Activated naive CD8-positive, alpha-beta T cell treated with anti-CD3 and anti-CD28 coated beads, Interleukin-2, amount 10 ng/mL, durations not matched to agents 7 days and 5 days (primary cell): ENCODE measurements at regions not wholly inside any gene's neighbourhood (a gene's known extent, or its start where the extent isn't known, plus 50 kb on each side); places are given as distances from the start of the nearest gene placed in this dataset.
"Not testable (repeated sequence)": the region's sequence is repeated elsewhere in the genome, so short reads cannot be mapped to it uniquely, and the experiment has no call there.

ENCODE experiments used
- ATAC-seq: fragments of 150-1000 bp; cut with Tn5 transposase; one replicate; pipeline ENCODE4 v1.10.0; 2021; ENCODE audit warnings: low read depth, moderate library complexity
- POLR2A ChIA-PET: fragments of 350-600 bp; sonication (Branson Sonifier 250); formaldehyde crosslinking; loops from one replicate; lab custom pipeline; 2021; ENCODE audit warnings: antibody characterized with exemption; lab: Charles Lee
- DNase-seq: peaks from one replicate; pipeline ENCODE4 v3.0.0; 2021
- H3K27ac Mint-ChIP-seq: one replicate; pipeline ENCODE4 v1.8.0; 2022; ENCODE audit warnings: mild to moderate bottlenecking, mixed read lengths
- H3K27me3 Mint-ChIP-seq: one replicate; pipeline ENCODE4 v1.8.0; 2022; ENCODE audit warnings: mild to moderate bottlenecking, moderate library complexity, mixed read lengths
- H3K36me3 Mint-ChIP-seq: one replicate; pipeline ENCODE4 v1.8.0; 2021; ENCODE audit warnings: mild to moderate bottlenecking, mixed read lengths
- H3K4me1 Mint-ChIP-seq: one replicate; pipeline ENCODE4 v1.8.0; 2021; ENCODE audit warnings: mixed read lengths
- H3K4me3 Mint-ChIP-seq: one replicate; pipeline ENCODE4 v1.8.0; 2022; ENCODE audit warnings: mild to moderate bottlenecking, moderate library complexity, mixed read lengths
- H3K9me3 Mint-ChIP-seq: one replicate; pipeline ENCODE4 v1.8.0; 2021; ENCODE audit warnings: mixed read lengths

- no peak overlapping the region for H3K27ac Mint-ChIP-seq
- DNase-seq = no peak
- H3K4me3 Mint-ChIP-seq = no peak overlapping the region
- no peaks in the 10 kb centered on the region for H3K4me1 Mint-ChIP-seq
- POLR2A ChIA-PET = no interaction called here
- no peak for ATAC-seq
- H3K36me3 Mint-ChIP-seq = no peaks in the 10 kb centered on the region
- H3K9me3 Mint-ChIP-seq = no peaks in the 10 kb centered on the region
- no peaks in the 10 kb centered on the region for H3K27me3 Mint-ChIP-seq
These were observed 247.3 kb downstream of the ETV1 start for GRCh38 chr7:13742126-13742525.

GRCh38 chr7:13742811-13743210, 246.7 kb downstream of the ETV1 start:
- Mint-ChIP-seq H3K27ac (no peak overlapping the region), H3K4me3 (no peak overlapping the region), H3K9me3 (no peaks in the 10 kb centered on the region), H3K27me3 (no peaks in the 10 kb centered on the region), H3K4me1 (no peaks in the 10 kb centered on the region), H3K36me3 (no peaks in the 10 kb centered on the region)
- DNase-seq (no peak), ATAC-seq (no peak)
- POLR2A ChIA-PET = no interaction called here

GRCh38 chr7:13743226-13743625, 246.2 kb downstream of the ETV1 start:
- DNase-seq (no peak), ATAC-seq (no peak)
- POLR2A ChIA-PET = no interaction called here
- H3K36me3 Mint-ChIP-seq = no peaks in the 10 kb centered on the region
- no peak overlapping the region for H3K27ac Mint-ChIP-seq
- no peaks in the 10 kb centered on the region for H3K9me3 Mint-ChIP-seq
- H3K4me1 Mint-ChIP-seq = no peaks in the 10 kb centered on the region
- no peak overlapping the region for H3K4me3 Mint-ChIP-seq
- no peaks in the 10 kb centered on the region for H3K27me3 Mint-ChIP-seq

DNA sequence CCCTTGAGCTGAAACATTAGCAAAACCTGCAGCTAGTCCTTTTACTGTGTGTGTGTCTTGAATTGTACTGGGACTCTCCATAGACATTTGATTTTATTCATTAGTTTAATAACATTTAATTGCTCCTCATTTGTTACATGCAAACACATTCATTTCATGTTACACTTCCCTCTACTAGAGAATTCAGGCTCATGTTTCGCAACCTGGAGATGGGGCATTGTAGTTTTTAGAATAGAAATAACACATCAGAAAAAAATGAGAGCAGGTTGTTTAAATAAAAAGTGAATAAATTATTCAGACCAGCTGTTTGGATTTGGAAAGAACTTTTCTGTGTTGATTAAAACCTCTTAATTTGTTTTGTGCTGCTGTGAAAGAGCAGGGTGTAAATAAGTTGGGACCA, 243.9 kb downstream of the ETV1 start:
- POLR2A ChIA-PET = no interaction called here
- Mint-ChIP-seq H3K27me3 (no peaks in the 10 kb centered on the region), H3K27ac (no peak overlapping the region), H3K4me1 (no peaks in the 10 kb centered on the region), H3K4me3 (no peak overlapping the region), H3K36me3 (no peaks in the 10 kb centered on the region), H3K9me3 (no peaks in the 10 kb centered on the region)
- ATAC-seq (no peak), DNase-seq (no peak)

DNA sequence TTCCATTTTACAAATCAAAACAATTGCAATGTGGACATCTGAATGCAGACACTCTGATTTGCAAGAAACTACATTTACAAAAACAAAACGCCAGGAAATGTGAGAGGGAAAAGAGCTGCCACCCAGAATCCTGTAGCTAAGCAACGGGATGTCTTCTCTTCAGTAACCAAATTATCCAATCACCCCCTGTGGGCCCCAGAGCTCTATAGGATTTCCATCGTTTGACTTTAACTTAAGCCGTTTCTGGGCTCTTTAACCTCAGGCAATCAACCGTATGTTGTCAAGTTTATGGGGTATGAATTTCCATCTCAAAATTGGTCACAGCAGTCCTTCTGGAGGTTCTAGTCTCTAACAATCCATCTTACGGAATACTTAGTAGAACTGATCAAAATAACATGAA, 240.5 kb downstream of the ETV1 start:
- H3K9me3 Mint-ChIP-seq = no peaks in the 10 kb centered on the region
- no peak for ATAC-seq
- no peak overlapping the region for H3K4me3 Mint-ChIP-seq
- no peak for DNase-seq
- H3K27ac Mint-ChIP-seq = no peak overlapping the region
- H3K27me3 Mint-ChIP-seq = no peaks in the 10 kb centered on the region
- POLR2A ChIA-PET = no interaction called here
- no peaks in the 10 kb centered on the region for H3K36me3 Mint-ChIP-seq
- H3K4me1 Mint-ChIP-seq = no peaks in the 10 kb centered on the region

DNA sequence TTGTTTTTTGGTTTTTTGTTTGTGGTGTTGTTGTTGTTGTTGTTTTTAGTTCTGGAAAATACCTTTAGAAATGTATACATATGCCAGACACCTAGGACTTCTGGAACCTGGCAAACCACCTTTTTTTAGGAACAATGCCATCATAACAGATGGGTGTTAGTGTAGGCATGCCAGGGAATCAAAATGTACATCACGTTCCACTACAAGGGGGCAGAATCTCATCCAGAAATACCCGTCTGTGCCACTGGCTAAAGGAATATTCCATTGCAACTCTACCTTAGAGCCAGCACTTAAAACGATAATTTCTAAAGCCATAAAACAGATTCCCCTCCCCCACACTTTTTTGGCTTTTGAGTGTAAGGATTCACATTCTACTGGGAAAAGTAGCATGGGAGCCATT, 239.8 kb downstream of the ETV1 start:
- no peaks in the 10 kb centered on the region for H3K27me3 Mint-ChIP-seq
- H3K4me3 Mint-ChIP-seq = no peak overlapping the region
- H3K9me3 Mint-ChIP-seq = no peaks in the 10 kb centered on the region
- H3K36me3 Mint-ChIP-seq = no peaks in the 10 kb centered on the region
- no peak overlapping the region for H3K27ac Mint-ChIP-seq
- no peak for ATAC-seq
- no peak for DNase-seq
- no peaks in the 10 kb centered on the region for H3K4me1 Mint-ChIP-seq
- POLR2A ChIA-PET = no interaction called here

- H3K9me3 Mint-ChIP-seq = no peaks in the 10 kb centered on the region
- POLR2A ChIA-PET = no interaction called here
- H3K27me3 Mint-ChIP-seq = no peaks in the 10 kb centered on the region
- no peaks in the 10 kb centered on the region for H3K36me3 Mint-ChIP-seq
- no peak overlapping the region for H3K4me3 Mint-ChIP-seq
- no peaks in the 10 kb centered on the region for H3K4me1 Mint-ChIP-seq
- DNase-seq (no peak), ATAC-seq (no peak)
- H3K27ac Mint-ChIP-seq = no peak overlapping the region
These were observed 237.7 kb downstream of the ETV1 start for GRCh38 chr7:13751766-13752165.

- no peak overlapping the region for H3K4me3 Mint-ChIP-seq
- no peaks in the 10 kb centered on the region for H3K9me3 Mint-ChIP-seq
- DNase-seq = no peak
- H3K27me3 Mint-ChIP-seq = no peaks in the 10 kb centered on the region
- ATAC-seq = no peak
- H3K36me3 Mint-ChIP-seq = no peaks in the 10 kb centered on the region
- POLR2A ChIA-PET = no interaction called here
- H3K27ac Mint-ChIP-seq = no peak overlapping the region
- no peaks in the 10 kb centered on the region for H3K4me1 Mint-ChIP-seq
These were observed 231.6 kb downstream of the ETV1 start for GRCh38 chr7:13757841-13758240.

- H3K36me3 Mint-ChIP-seq, H3K9me3 Mint-ChIP-seq, H3K27me3 Mint-ChIP-seq, DNase-seq, H3K4me3 Mint-ChIP-seq, H3K27ac Mint-ChIP-seq, POLR2A ChIA-PET, H3K4me1 Mint-ChIP-seq, ATAC-seq: not testable (repeated sequence)
These were observed 223.6 kb downstream of the ETV1 start for GRCh38 chr7:13765853-13766252.

GRCh38 chr7:13770305-13770704, 219.2 kb downstream of the ETV1 start:
- Mint-ChIP-seq H3K36me3 (no peaks in the 10 kb centered on the region), H3K27ac (no peak overlapping the region), H3K4me3 (no peak overlapping the region), H3K27me3 (no peaks in the 10 kb centered on the region), H3K9me3 (peaks cover under 1% of the 10 kb centered on the region), H3K4me1 (no peaks in the 10 kb centered on the region)
- POLR2A ChIA-PET = no interaction called here
- ATAC-seq (no peak), DNase-seq (no peak)

GRCh38 chr7:13774976-13775375, 214.5 kb downstream of the ETV1 start:
- no peaks in the 10 kb centered on the region for H3K9me3 Mint-ChIP-seq
- no peak for DNase-seq
- H3K27me3 Mint-ChIP-seq = no peaks in the 10 kb centered on the region
- H3K36me3 Mint-ChIP-seq = no peaks in the 10 kb centered on the region
- H3K4me1 Mint-ChIP-seq = no peaks in the 10 kb centered on the region
- POLR2A ChIA-PET = no interaction called here
- H3K4me3 Mint-ChIP-seq = no peak overlapping the region
- no peak for ATAC-seq
- no peak overlapping the region for H3K27ac Mint-ChIP-seq

- POLR2A ChIA-PET = no interaction called here
These were observed 212.2 kb downstream of the ETV1 start for GRCh38 chr7:13777242-13777641.

DNA sequence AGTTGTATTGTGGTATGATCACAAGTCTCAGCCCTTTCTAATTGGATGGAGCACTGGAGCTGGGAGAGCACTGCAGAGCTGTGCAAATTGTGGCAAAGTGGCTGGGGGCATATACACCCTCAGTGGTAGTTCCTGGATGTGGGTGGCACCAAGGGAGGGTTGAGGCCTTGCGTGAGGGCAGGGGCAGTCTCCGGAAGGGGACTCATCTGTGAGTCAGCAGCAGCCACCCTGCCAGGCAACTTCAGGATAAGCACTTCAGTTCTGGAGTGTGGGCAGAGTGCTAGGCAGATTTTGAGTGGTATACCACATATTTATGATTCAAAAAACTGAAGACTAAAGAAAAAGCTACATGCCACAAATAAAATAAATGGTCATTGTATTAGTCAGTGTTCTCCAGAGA, 210.5 kb downstream of the ETV1 start:
- POLR2A ChIA-PET = no interaction called here
- Mint-ChIP-seq H3K27me3 (no peaks in the 10 kb centered on the region), H3K4me3 (no peak overlapping the region), H3K4me1 (no peaks in the 10 kb centered on the region), H3K36me3 (no peaks in the 10 kb centered on the region), H3K9me3 (no peaks in the 10 kb centered on the region), H3K27ac (no peak overlapping the region)
- ATAC-seq = no peak
- DNase-seq = no peak

More at GRCh38 chr7:13777242-13777641, 212.2 kb downstream of the ETV1 start:
- H3K27ac Mint-ChIP-seq = no peak overlapping the region
- H3K36me3 Mint-ChIP-seq = no peaks in the 10 kb centered on the region
- no peaks in the 10 kb centered on the region for H3K4me1 Mint-ChIP-seq
- H3K4me3 Mint-ChIP-seq = no peak overlapping the region
- DNase-seq (no peak), ATAC-seq (no peak)
- H3K9me3 Mint-ChIP-seq = no peaks in the 10 kb centered on the region
- no peaks in the 10 kb centered on the region for H3K27me3 Mint-ChIP-seq

DNA sequence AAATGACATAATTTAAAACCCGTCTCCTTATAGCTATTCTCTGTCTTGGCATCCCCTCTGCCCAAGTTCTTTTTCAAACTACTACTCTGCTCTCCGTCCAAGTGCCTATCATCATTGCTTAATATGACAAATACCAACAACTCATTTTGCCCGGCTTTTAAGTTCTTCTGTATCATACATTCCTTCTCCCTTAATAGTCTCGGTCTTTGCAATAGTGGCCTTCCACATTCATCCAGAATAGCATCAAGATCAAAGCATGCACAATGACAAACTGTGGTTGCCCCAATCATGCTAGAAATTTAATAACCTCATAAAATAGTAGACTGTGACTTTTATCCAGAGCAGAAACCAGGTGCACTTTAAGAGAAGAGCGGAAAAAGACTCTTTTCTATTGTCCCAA, 198.9 kb downstream of the ETV1 start:
- no peaks in the 10 kb centered on the region for H3K4me1 Mint-ChIP-seq
- H3K36me3 Mint-ChIP-seq = no peaks in the 10 kb centered on the region
- no peaks in the 10 kb centered on the region for H3K9me3 Mint-ChIP-seq
- H3K27me3 Mint-ChIP-seq = peaks cover 2% of the 10 kb centered on the region
- POLR2A ChIA-PET = no interaction called here
- no peak overlapping the region for H3K27ac Mint-ChIP-seq
- no peak overlapping the region for H3K4me3 Mint-ChIP-seq
- ATAC-seq = no peak
- no peak for DNase-seq

GRCh38 chr7:13792208-13792607, 197.3 kb downstream of the ETV1 start:
- H3K27ac Mint-ChIP-seq = no peak overlapping the region
- no peak for ATAC-seq
- DNase-seq = no peak
- POLR2A ChIA-PET = no interaction called here
- no peaks in the 10 kb centered on the region for H3K4me1 Mint-ChIP-seq
- H3K4me3 Mint-ChIP-seq = no peak overlapping the region
- H3K27me3 Mint-ChIP-seq = peaks cover 2% of the 10 kb centered on the region
- H3K36me3 Mint-ChIP-seq = no peaks in the 10 kb centered on the region
- H3K9me3 Mint-ChIP-seq = no peaks in the 10 kb centered on the region
